ENCODE measurements at regions not wholly inside any gene's neighbourhood (a gene's known extent, or its start where the extent isn't known, plus 50 kb on each side); places are given as distances from the start of the nearest gene placed in this dataset.

- CTCF ChIA-PET, result interaction anchor here (0.6 kb wide), 2 partner anchors 334 to 1324 kb away, joined by 5 to 13 read pairs; no protein-coding TSS in a partner anchor
- no peak overlapping the region for H3K14ac ChIP-seq (replicated peaks; ENCODE audit: low read depth, low read length)
- no peak overlapping the region for H2AK9ac ChIP-seq (replicated peaks; ENCODE audit: low read depth, low read length, poor library complexity)
- no TSS peak for BruUV-seq (replicated peaks)
- no peak overlapping the region for H2BK20ac ChIP-seq (ENCODE audit: low read depth, low read length)
- H2BK5ac ChIP-seq (ENCODE audit: low read depth, low read length, poor library complexity, severe bottlenecking), result no peak overlapping the region
- no peak overlapping the region for H3K27ac ChIP-seq (ENCODE audit: insufficient read depth, low read length)
- no peak overlapping the region for H2AFZ ChIP-seq (replicated peaks; ENCODE audit: low read length, poor library complexity)
- POLR2A ChIA-PET (ENCODE audit: unreplicated experiment), result no interaction called here
- H3K27me3 ChIP-seq (ENCODE audit: control insufficient read depth, insufficient read depth, low read length), result no peaks in the 10 kb centered on the region
- no peak overlapping the region for H3K56ac ChIP-seq (ENCODE audit: extremely low read depth, insufficient read depth, low read length)
- no peak overlapping the region for H3K18ac ChIP-seq (ENCODE audit: low read depth, low read length)
- H4K5ac ChIP-seq (ENCODE audit: low read depth, low read length), result no peak overlapping the region
- no peak overlapping the region for H3K23ac ChIP-seq (ENCODE audit: low read depth, low read length)
- H3K9me3 ChIP-seq (ENCODE audit: control insufficient read depth, insufficient read depth, low read length), result no peaks in the 10 kb centered on the region
- H2AK5ac ChIP-seq (ENCODE audit: low read depth, low read length), result no peak overlapping the region
- dilution Hi-C loops (cut with HindIII; ENCODE audit: low sequenced_read_pairs, unreplicated experiment), result no loop called here
- H4K8ac ChIP-seq (ENCODE audit: low read depth in 2 of 2, low read length in 2 of 2), result no peak overlapping the region
- H4K91ac ChIP-seq (ENCODE audit: insufficient read depth, low read depth, low read length), result no peak overlapping the region
- DNase-seq (no peak), ATAC-seq (ENCODE audit: low read depth) (no peak)
- no peak overlapping the region for H3K4me2 ChIP-seq (ENCODE audit: low read depth, low read length)
- no peaks in the 10 kb centered on the region for H3K79me1 ChIP-seq (ENCODE audit: low read depth in 1 of 2, low read length in 2 of 2)
- no peaks in the 10 kb centered on the region for H4K20me1 ChIP-seq (ENCODE audit: insufficient read depth, low read length)
- peaks cover 2% of the 10 kb centered on the region for H3K4me1 ChIP-seq (ENCODE audit: control insufficient read depth, insufficient read depth, low read length)
- no CpG with 5 or more reads among the region's 4 CpGs for WGBS, 2 experiments (ENCODE audit: extremely low coverage in 2 of 2, insufficient read length in 1 of 2)
- TF ChIP-seq CEBPB (IDR thresholded peaks at IDR 0.05; ENCODE audit: low read depth, low read length), result no peak
- no peak for TF ChIP-seq RAD21 (IDR thresholded peaks at IDR 0.05; ENCODE audit: low read length)
- no peak for TF ChIP-seq BHLHE40 (IDR thresholded peaks at IDR 0.05; ENCODE audit: low read depth, low read length)
- no peak for TF ChIP-seq RCOR1 (IDR thresholded peaks at IDR 0.05; ENCODE audit: insufficient replicate concordance, low read length)
- TF ChIP-seq ELK1 (IDR thresholded peaks at IDR 0.05; ENCODE audit: borderline replicate concordance, low read depth, low read length), result no peak
- TF ChIP-seq POLR2A (IDR thresholded peaks at IDR 0.05; ENCODE audit: low read depth, low read length), result no peak
- no peak for TF ChIP-seq FOS (IDR thresholded peaks at IDR 0.05; ENCODE audit: low read depth, low read length)
- TF ChIP-seq RFX5 (IDR thresholded peaks at IDR 0.05; ENCODE audit: low read depth, low read length), result no peak
- no peak for TF ChIP-seq MAZ (IDR thresholded peaks at IDR 0.05; ENCODE audit: borderline replicate concordance, low read depth, low read length)
- TF ChIP-seq CTCF (conservative IDR thresholded peaks at IDR 0.05; ENCODE audit: low read depth, low read length), result no peak
- no peak for TF ChIP-seq SMC3 (IDR thresholded peaks at IDR 0.05; ENCODE audit: low read depth, low read length)
- no peak for TF ChIP-seq NFE2L2 (IDR thresholded peaks at IDR 0.05; ENCODE audit: low read depth, low read length)
- no peak for TF ChIP-seq MAFK (IDR thresholded peaks at IDR 0.05; ENCODE audit: low read depth, low read length)
- TF ChIP-seq CHD1 (IDR thresholded peaks at IDR 0.05; ENCODE audit: low read depth, low read length), result no peak
- no peak for TF ChIP-seq USF2 (IDR thresholded peaks at IDR 0.05; ENCODE audit: low read depth, low read length)
- no peak for TF ChIP-seq MXI1 (IDR thresholded peaks at IDR 0.05; ENCODE audit: borderline replicate concordance, low read depth, low read length)
- H3K9ac ChIP-seq (ENCODE audit: low read depth, low read length), result no peak overlapping the region
- H3K9me1 ChIP-seq (ENCODE audit: insufficient read depth, low read length), result no peaks in the 10 kb centered on the region
- no peak overlapping the region for H2BK120ac ChIP-seq (ENCODE audit: low read depth, low read length)
- no peaks in the 10 kb centered on the region for H3K36me3 ChIP-seq (ENCODE audit: control insufficient read depth, insufficient read depth, low read length)
- H3K4ac ChIP-seq (ENCODE audit: low read depth, low read length), result no peak overlapping the region
- H3K4me3 ChIP-seq (ENCODE audit: insufficient read depth, low read depth, low read length), result no peak overlapping the region
- H2BK15ac ChIP-seq (ENCODE audit: low read depth, low read length), result no peak overlapping the region
- in situ Hi-C loops (cut with MboI; ENCODE audit: low sequenced_read_pairs), result no loop called here
- intact Hi-C loops (cut with micrococcal nuclease), result no loop called here
Measured at GRCh38 chr11:127524618-127525017, 524.0 kb upstream of the KIRREL3 start.
